Bronchial epithelial cell (primary cell): ENCODE measurements at regions not wholly inside any gene's neighbourhood (a gene's known extent, or its start where the extent isn't known, plus 50 kb on each side); places are given as distances from the start of the nearest gene placed in this dataset.
A peak's percentile ranks its signal among the peaks of the same experiment; 100 is the strongest.

Experiments used
- DNase-seq: peaks from one replicate; pipeline ENCODE4 v3.0.0-alpha.2; 2010; ENCODE audit warnings: low read depth
- FAIRE-seq: peaks from 2 replicates; lab custom pipeline; 2011; peaks lifted over from hg19 to GRCh38; lab: Jason Lieb, UNC
- H3K27me3 ChIP-seq: 2 replicates; pipeline ENCODE4 v1.5.1; 2011; ENCODE audit warnings: low read length; ENCODE audit not compliant: control insufficient read depth, insufficient read depth
- H3K36me3 ChIP-seq: 2 replicates; pipeline ENCODE4 v1.5.1; 2011; ENCODE audit warnings: low read length; ENCODE audit not compliant: control insufficient read depth, insufficient read depth
- H3K4me3 ChIP-seq: 2 replicates; pipeline ENCODE4 v1.5.1; 2011; ENCODE audit warnings: mild to moderate bottlenecking, low read depth, low read length, control low read depth
- CTCF ChIP-seq: IDR thresholded peaks from 2 replicates; pipeline ENCODE4 v1.5.1; 2011; ENCODE audit warnings: mild to moderate bottlenecking, moderate library complexity, low read length, control low read depth, inconsistent platforms; ENCODE audit not compliant: insufficient read depth, severe bottlenecking

GRCh38 chr9:86605303-86605702 lies 251.1 kb upstream of the TUT7 start:
- Histone ChIP-seq H3K4me3 (no peak overlapping the region), H3K27me3 (peaks cover 4% of the 10 kb centered on the region), H3K36me3 (no peaks in the 10 kb centered on the region)
- FAIRE-seq, result no peak
- TF ChIP-seq CTCF, result no peak
- DNase-seq, result no peak

GRCh38 chr9:86604741-86605140 lies 250.5 kb upstream of the TUT7 start:
- TF ChIP-seq CTCF, result no peak
- DNase-seq, result no peak
- Histone ChIP-seq H3K36me3 (no peaks in the 10 kb centered on the region), H3K4me3 (no peak overlapping the region), H3K27me3 (peaks cover 4% of the 10 kb centered on the region)
- FAIRE-seq, result no peak

- no peak for DNase-seq
- FAIRE-seq, result no peak
- no peak overlapping the region for H3K4me3 ChIP-seq
These were observed 248.5 kb upstream of the TUT7 start for GRCh38 chr9:86602715-86603114.

GRCh38 chr9:86601697-86602096 lies 247.5 kb upstream of the TUT7 start:
- Histone ChIP-seq H3K27me3 (peaks cover 4% of the 10 kb centered on the region), H3K4me3 (no peak overlapping the region), H3K36me3 (no peaks in the 10 kb centered on the region)
- DNase-seq, result peak; percentile 35
- no peak for TF ChIP-seq CTCF
- FAIRE-seq, result no peak

More at GRCh38 chr9:86602715-86603114, 248.5 kb upstream of the TUT7 start:
- no peak for TF ChIP-seq CTCF
- Histone ChIP-seq H3K36me3 (no peaks in the 10 kb centered on the region), H3K27me3 (peaks cover 4% of the 10 kb centered on the region)

- Histone ChIP-seq H3K4me3 (no peak overlapping the region), H3K27me3 (peaks cover 4% of the 10 kb centered on the region), H3K36me3 (no peaks in the 10 kb centered on the region)
- no peak for TF ChIP-seq CTCF
- no peak for FAIRE-seq
- DNase-seq, result no peak
These were observed 246.8 kb upstream of the TUT7 start for GRCh38 chr9:86600977-86601376.

- H3K27me3 ChIP-seq, result peaks cover 4% of the 10 kb centered on the region
- no peaks in the 10 kb centered on the region for H3K36me3 ChIP-seq
- no peak overlapping the region for H3K4me3 ChIP-seq
- no peak for TF ChIP-seq CTCF
- DNase-seq (peak; percentile 73), FAIRE-seq (no peak)
These were observed 246.1 kb upstream of the TUT7 start for GRCh38 chr9:86600291-86600690.
